Tibial nerve (tissue), 4 donors: ENCODE measurements at regions not wholly inside any gene's neighbourhood (a gene's known extent, or its start where the extent isn't known, plus 50 kb on each side); places are given as distances from the start of the nearest gene placed in this dataset.

Experiments
- EP300 ChIP-seq, 2 donors: sonication (generic); formaldehyde crosslinking; IDR thresholded peaks; one replicate each; pipeline ENCODE4 v1.6.1; 2017; ENCODE audit warnings: antibody characterized with exemption in 2 of 2, mild to moderate bottlenecking in 1 of 2
- POLR2A ChIP-seq, 2 donors: fragments of 450-650 bp; IDR thresholded peaks; one replicate each; pipeline ENCODE4 v1.6.1; 2017; ENCODE audit warnings: antibody characterized with exemption in 2 of 2, mild to moderate bottlenecking in 2 of 2, moderate library complexity in 2 of 2
- TF ChIP-seq, protein P1 (sequence below), 5 experiments: fragments of 200-600 bp in 3 of 5; fragments of 450-650 bp in 2 of 5; sonication (generic) in 3 of 5; IDR thresholded peaks; one replicate each; pipeline ENCODE4 v1.5.1; 2016 to 2019; ENCODE audit warnings: antibody characterized with exemption in 5 of 5, mild to moderate bottlenecking in 3 of 5, moderate library complexity in 2 of 5

DNA sequence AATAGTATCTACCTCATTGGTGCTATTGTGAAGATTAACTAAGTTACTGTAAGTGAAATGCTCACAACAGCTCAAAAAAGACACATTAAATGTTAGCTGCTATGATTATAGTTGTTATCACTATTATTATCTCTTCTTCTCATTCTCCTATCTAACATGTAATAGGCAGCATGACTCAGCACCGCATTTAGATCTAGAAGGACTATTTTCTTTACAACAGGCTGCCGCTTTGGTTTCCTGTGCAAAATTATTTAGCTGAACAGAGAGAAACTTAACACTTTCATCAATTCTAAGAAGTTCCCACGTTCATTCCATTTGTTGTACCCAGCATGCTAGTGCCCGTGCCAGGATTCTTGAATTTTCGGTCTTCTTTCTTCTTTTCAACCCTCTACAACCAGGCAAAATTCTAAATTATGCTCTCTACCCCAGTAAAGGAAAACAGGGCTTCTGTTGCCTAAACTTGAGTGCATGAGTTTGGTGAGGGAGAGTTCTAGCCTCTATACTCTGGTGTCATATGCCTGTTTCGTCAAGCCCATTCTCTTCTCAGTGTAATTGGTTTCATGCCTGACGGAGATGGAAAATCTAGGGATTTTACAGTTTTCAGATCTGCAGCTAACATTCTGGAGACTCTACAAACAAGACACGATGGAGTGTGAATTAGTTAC lies 378.9 kb downstream of the PPP1R2C start:
- TF ChIP-seq, protein P1, sequence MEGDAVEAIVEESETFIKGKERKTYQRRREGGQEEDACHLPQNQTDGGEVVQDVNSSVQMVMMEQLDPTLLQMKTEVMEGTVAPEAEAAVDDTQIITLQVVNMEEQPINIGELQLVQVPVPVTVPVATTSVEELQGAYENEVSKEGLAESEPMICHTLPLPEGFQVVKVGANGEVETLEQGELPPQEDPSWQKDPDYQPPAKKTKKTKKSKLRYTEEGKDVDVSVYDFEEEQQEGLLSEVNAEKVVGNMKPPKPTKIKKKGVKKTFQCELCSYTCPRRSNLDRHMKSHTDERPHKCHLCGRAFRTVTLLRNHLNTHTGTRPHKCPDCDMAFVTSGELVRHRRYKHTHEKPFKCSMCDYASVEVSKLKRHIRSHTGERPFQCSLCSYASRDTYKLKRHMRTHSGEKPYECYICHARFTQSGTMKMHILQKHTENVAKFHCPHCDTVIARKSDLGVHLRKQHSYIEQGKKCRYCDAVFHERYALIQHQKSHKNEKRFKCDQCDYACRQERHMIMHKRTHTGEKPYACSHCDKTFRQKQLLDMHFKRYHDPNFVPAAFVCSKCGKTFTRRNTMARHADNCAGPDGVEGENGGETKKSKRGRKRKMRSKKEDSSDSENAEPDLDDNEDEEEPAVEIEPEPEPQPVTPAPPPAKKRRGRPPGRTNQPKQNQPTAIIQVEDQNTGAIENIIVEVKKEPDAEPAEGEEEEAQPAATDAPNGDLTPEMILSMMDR (IDR thresholded peaks at IDR 0.05) = no peak
- TF ChIP-seq POLR2A (IDR thresholded peaks at IDR 0.05) (no peak), EP300 (IDR thresholded peaks at IDR 0.05) (no peak)
